Left ventricle myocardium inferior (tissue), 1 donor: ENCODE measurements at regions not wholly inside any gene's neighbourhood (a gene's known extent, or its start where the extent isn't known, plus 50 kb on each side); places are given as distances from the start of the nearest gene placed in this dataset.

Experiments
- DNase-seq: peaks from one replicate; pipeline ENCODE4 v3.0.0-alpha.2; 2020
- H3K27ac ChIP-seq: fragments of 200-600 bp; replicated peaks from 2 replicates; pipeline ENCODE4 v1.8.0; 2021
- H3K27me3 ChIP-seq: fragments of 200-600 bp; 2 replicates; pipeline ENCODE4 v1.8.0; 2021; ENCODE audit warnings: low read depth
- H3K36me3 ChIP-seq: fragments of 200-600 bp; 2 replicates; pipeline ENCODE4 v1.8.0; 2021
- H3K4me1 ChIP-seq: fragments of 200-600 bp; 2 replicates; pipeline ENCODE4 v1.8.0; 2021
- H3K4me3 ChIP-seq: fragments of 200-600 bp; 2 replicates; pipeline ENCODE4 v1.8.0; 2021; ENCODE audit warnings: mild to moderate bottlenecking, moderate library complexity
- H3K9me3 ChIP-seq: fragments of 200-600 bp; replicated peaks from 2 replicates; pipeline ENCODE4 v1.8.0; 2021
- CTCF ChIP-seq: fragments of 200-600 bp; IDR thresholded peaks from 2 replicates; pipeline ENCODE4 v1.8.0; 2021; ENCODE audit warnings: antibody characterized with exemption, mild to moderate bottlenecking, borderline replicate concordance
- intact Hi-C: fragments of 100-400 bp; cut with micrococcal nuclease; formaldehyde crosslinking; loops from one replicate; pipeline ENCODE4 v1.11.0; 2022
- donor health status: DM: no; HTN: yes; CAD: no; lungs with severe emphysema.

- Histone ChIP-seq H3K4me1 (no peaks in the 10 kb centered on the region), H3K36me3 (no peaks in the 10 kb centered on the region), H3K27me3 (peaks cover 17% of the 10 kb centered on the region), H3K4me3 (no peak overlapping the region), H3K9me3 (no peaks in the 10 kb centered on the region), H3K27ac (no peak overlapping the region)
- no peak for DNase-seq
- intact Hi-C loops: no loop called here
- no peak for TF ChIP-seq CTCF
Observed at GRCh38 chr18:26734760-26735159, 130.7 kb downstream of the AQP4 start.

DNA sequence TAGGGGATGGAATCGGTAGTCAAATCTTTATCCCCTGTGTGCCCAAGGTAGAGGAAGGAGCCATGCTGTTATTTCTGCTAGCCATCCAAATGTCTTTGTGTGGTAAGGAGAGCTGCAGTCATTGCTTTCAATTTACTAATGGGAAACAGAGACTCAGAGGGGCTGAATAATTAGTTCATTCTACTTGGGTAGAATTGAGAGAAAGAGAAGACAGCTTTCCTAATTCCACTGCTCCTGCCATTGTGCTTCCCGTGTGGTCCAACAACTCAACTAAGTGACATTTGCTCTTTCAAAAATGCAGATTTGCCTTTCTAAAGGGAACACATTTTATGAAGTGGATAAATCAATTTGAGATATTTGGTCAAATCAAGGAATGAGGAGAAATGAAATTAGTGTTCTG is 136.1 kb downstream of the AQP4 start:
- no peak for DNase-seq
- intact Hi-C loops: no loop called here
- Histone ChIP-seq H3K4me1 (no peaks in the 10 kb centered on the region), H3K9me3 (no peaks in the 10 kb centered on the region), H3K27me3 (peaks cover 12% of the 10 kb centered on the region), H3K36me3 (no peaks in the 10 kb centered on the region), H3K4me3 (no peak overlapping the region), H3K27ac (no peak overlapping the region)
- no peak for TF ChIP-seq CTCF

DNA sequence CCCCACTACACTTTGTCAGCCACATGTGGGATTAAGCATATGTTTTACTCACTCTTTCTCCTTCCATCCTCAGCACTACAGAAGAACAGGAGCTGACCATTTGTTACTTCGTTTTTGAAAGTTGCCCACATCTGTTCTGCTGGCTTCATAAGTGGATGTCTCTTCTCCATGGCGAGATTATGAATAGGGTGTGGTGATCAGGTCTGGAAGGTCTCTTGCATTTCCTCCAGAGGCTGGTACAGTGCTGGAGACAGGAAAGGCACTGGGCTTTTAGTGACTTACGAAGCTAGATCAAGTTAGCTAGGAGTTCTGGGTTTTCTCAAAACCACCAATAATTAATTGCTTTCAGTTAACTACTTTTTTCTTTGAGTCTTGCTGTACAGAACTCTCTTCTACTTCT is 136.5 kb downstream of the AQP4 start:
- intact Hi-C loops: no loop called here
- H3K27me3 ChIP-seq: peaks cover 12% of the 10 kb centered on the region
- H3K36me3 ChIP-seq: no peaks in the 10 kb centered on the region
- no peaks in the 10 kb centered on the region for H3K4me1 ChIP-seq
- no peak for DNase-seq
- H3K9me3 ChIP-seq: no peaks in the 10 kb centered on the region
- no peak overlapping the region for H3K27ac ChIP-seq
- TF ChIP-seq CTCF: no peak
- no peak overlapping the region for H3K4me3 ChIP-seq

GRCh38 chr18:26723981-26724380 is 141.5 kb downstream of the AQP4 start:
- TF ChIP-seq CTCF: no peak
- no peak overlapping the region for H3K4me3 ChIP-seq
- H3K9me3 ChIP-seq: no peaks in the 10 kb centered on the region
- H3K4me1 ChIP-seq: no peaks in the 10 kb centered on the region
- H3K27me3 ChIP-seq: peaks cover 4% of the 10 kb centered on the region
- no peak overlapping the region for H3K27ac ChIP-seq
- no peak for DNase-seq
- H3K36me3 ChIP-seq: no peaks in the 10 kb centered on the region
- intact Hi-C loops: no loop called here

GRCh38 chr18:26722565-26722931 is 143.0 kb downstream of the AQP4 start:
- no peak overlapping the region for H3K4me3 ChIP-seq
- H3K4me1 ChIP-seq: no peaks in the 10 kb centered on the region
- intact Hi-C loops: no loop called here
- H3K27me3 ChIP-seq: no peaks in the 10 kb centered on the region
- no peak for TF ChIP-seq CTCF
- H3K27ac ChIP-seq: no peak overlapping the region
- no peak for DNase-seq
- no peaks in the 10 kb centered on the region for H3K36me3 ChIP-seq
- no peaks in the 10 kb centered on the region for H3K9me3 ChIP-seq
